ENCODE measurements at regions not wholly inside any gene's neighbourhood (a gene's known extent, or its start where the extent isn't known, plus 50 kb on each side); places are given as distances from the start of the nearest gene placed in this dataset.

DNA sequence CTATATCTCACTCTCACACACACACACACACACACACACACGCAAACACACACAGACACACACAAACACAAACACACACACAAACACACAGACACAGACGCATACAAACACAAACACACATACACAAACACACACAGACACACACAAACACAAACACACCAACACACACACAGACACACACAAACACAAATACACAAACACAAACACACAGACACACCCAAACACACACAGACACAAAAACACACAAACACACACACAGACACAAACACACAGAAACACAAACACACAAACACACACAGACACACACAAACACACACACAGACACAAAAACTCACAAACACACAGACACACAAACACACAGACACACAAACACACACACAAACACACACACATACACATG, 329.0 kb downstream of the ZNF536 start:
- no peak for TF ChIP-seq CTCF (IDR thresholded peaks at IDR 0.05; ENCODE audit: insufficient read depth, low read length, poor library complexity, severe bottlenecking)
- H3K4me3 ChIP-seq (ENCODE audit: low read depth, low read length): no peak overlapping the region
- H3K27me3 ChIP-seq (ENCODE audit: control insufficient read depth, insufficient read depth, low read length): peaks cover 3% of the 10 kb centered on the region
- H3K36me3 ChIP-seq (ENCODE audit: control insufficient read depth, insufficient read depth, low read length): no peaks in the 10 kb centered on the region
- no peak for DNase-seq (ENCODE audit: low read depth)

- Histone ChIP-seq H3K4me3 (ENCODE audit: low read depth, low read length) (no peak overlapping the region), H3K36me3 (ENCODE audit: control insufficient read depth, insufficient read depth, low read length) (no peaks in the 10 kb centered on the region), H3K27me3 (ENCODE audit: control insufficient read depth, insufficient read depth, low read length) (peaks cover 3% of the 10 kb centered on the region)
- no peak for DNase-seq (ENCODE audit: low read depth)
- no peak for TF ChIP-seq CTCF (IDR thresholded peaks at IDR 0.05; ENCODE audit: insufficient read depth, low read length, poor library complexity, severe bottlenecking)
These were observed 327.7 kb downstream of the ZNF536 start for GRCh38 chr19:30699871-30700280.

- peak; percentile 60 for TF ChIP-seq CTCF (IDR thresholded peaks at IDR 0.05; ENCODE audit: insufficient read depth, low read length, poor library complexity, severe bottlenecking)
- Histone ChIP-seq H3K27me3 (ENCODE audit: control insufficient read depth, insufficient read depth, low read length) (peaks cover 19% of the 10 kb centered on the region), H3K4me3 (ENCODE audit: low read depth, low read length) (no peak overlapping the region), H3K36me3 (ENCODE audit: control insufficient read depth, insufficient read depth, low read length) (no peaks in the 10 kb centered on the region)
- no peak for DNase-seq (ENCODE audit: low read depth)
These were observed 324.3 kb downstream of the ZNF536 start for GRCh38 chr19:30696514-30696913.

- Histone ChIP-seq H3K27me3 (ENCODE audit: control insufficient read depth, insufficient read depth, low read length) (peaks cover 24% of the 10 kb centered on the region), H3K4me3 (ENCODE audit: low read depth, low read length) (no peak overlapping the region), H3K36me3 (ENCODE audit: control insufficient read depth, insufficient read depth, low read length) (no peaks in the 10 kb centered on the region)
- no peak for TF ChIP-seq CTCF (IDR thresholded peaks at IDR 0.05; ENCODE audit: insufficient read depth, low read length, poor library complexity, severe bottlenecking)
- no peak for DNase-seq (ENCODE audit: low read depth)
These were observed 323.1 kb downstream of the ZNF536 start for GRCh38 chr19:30695171-30695875.

DNA sequence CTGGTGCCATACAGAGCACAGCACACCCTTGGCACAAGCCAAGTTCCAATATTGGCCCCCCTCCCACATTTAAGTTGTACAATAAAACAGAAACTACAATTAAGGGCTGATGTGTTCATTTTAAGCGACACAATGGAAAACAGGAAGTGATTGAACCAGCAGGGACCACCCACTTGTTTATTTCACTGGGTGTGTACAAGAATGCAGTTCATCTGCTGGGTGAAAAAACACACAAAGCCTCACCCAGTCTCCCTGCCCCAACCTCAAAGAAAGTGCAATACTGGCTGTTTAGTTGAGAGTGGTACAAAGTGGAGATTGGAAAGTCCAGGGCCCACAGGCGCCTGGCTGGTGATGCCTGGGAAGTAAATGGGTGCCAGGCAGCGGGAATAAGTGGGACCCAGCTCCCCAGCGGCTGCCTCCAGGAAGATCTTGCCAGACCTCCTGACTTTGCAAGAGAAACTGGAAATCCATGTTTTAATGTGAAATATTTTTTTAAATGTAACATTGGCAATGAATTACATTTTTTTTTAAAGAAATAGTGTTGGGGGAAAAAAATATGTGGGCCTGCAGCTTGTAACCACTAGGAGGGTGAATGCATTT, 322.1 kb downstream of the ZNF536 start:
- TF ChIP-seq CTCF (IDR thresholded peaks at IDR 0.05; ENCODE audit: insufficient read depth, low read length, poor library complexity, severe bottlenecking): no peak
- Histone ChIP-seq H3K27me3 (ENCODE audit: control insufficient read depth, insufficient read depth, low read length) (peaks cover 24% of the 10 kb centered on the region), H3K36me3 (ENCODE audit: control insufficient read depth, insufficient read depth, low read length) (no peaks in the 10 kb centered on the region), H3K4me3 (ENCODE audit: low read depth, low read length) (no peak overlapping the region)
- DNase-seq (ENCODE audit: low read depth): no peak

Data from kidney epithelial cell (primary cell).